22Rv1 (cell line): ENCODE measurements at regions not wholly inside any gene's neighbourhood (a gene's known extent, or its start where the extent isn't known, plus 50 kb on each side); places are given as distances from the start of the nearest gene placed in this dataset.

Experiments
- CTCF ChIP-seq: fragments of 450-650 bp; IDR thresholded peaks from 2 replicates; pipeline ENCODE4 v1.5.1; 2017; ENCODE audit warnings: mild to moderate bottlenecking
- ZFX ChIP-seq: fragments of 450-650 bp; IDR thresholded peaks from 2 replicates; pipeline ENCODE4 v1.6.1; 2017; ENCODE audit warnings: antibody characterized with exemption, borderline replicate concordance

DNA sequence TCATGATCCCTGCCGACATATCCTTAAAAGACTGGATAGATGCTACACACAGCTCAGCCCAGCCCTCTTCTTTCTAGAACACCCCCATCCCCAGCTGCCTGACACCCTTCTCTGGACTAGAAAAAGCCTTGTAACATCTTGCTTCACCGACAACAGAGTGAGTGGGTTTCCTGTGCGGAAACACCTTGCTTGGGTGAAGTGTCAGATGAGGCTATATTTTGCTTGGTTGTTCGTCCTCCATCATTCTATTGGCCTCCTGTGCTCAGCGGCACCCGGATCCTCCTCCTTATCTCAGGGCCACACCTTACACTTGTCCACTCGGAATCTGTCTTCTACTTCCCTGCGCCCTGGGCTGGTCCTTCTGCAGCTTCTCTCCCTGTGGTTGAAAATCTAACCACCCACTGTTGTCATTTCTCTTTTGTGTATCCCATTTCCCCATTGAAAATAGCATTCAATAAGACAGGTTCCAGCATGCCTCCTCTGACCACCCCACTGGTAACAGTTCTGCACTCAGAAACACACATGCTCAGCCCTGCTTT is 101.3 kb upstream of the MLN start:
- no peak for TF ChIP-seq CTCF
- no peak for TF ChIP-seq ZFX
